Stimulated activated CD4-positive, alpha-beta T cell treated with anti-CD3 and anti-CD28 coated beads, Interleukin-2, amount 100 ng/mL, for 24 hours (primary cell): ENCODE measurements at regions not wholly inside any gene's neighbourhood (a gene's known extent, or its start where the extent isn't known, plus 50 kb on each side); places are given as distances from the start of the nearest gene placed in this dataset.

Experiments used
- DNase-seq, 2 donors: peaks; one replicate each; pipeline ENCODE4 v3.0.0-alpha.2; 2020

- DNase-seq: no peak
Measured at GRCh38 chr20:4069751-4070150, 54.4 kb upstream of the RNF24 start.

- DNase-seq: no peak
Measured at GRCh38 chr20:4068708-4069107, 53.4 kb upstream of the RNF24 start.

DNA sequence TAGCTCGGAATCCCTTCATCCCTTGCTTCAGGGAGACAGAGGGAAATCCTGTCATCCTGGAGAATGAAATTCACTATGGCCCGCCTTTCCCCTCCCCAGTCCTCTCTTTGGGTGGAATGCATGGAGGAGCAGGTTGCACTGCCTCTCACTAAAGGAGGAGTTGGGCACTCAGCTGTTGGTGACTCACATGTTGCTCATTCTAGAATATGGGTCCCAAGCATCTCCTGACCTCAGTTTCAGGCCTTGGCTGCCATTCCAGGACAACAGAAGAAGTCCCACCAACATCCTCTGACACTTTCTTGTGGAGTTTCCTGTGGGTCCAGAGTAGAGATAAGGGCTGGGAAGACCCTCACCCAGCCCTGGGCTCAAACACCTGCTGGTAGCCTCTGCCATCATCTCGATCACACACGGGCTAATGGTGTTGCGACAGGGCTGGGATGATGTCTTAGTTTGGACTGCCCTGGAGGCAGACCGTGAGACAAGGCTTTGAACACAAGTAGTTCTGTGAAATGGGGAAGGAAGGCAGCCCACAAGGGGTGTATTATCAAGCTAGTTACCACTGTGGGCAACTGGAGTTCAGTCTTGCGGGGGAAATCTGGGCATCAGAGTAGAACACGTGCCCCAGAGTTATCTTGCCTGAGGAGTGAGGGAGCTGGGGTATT, 52.4 kb upstream of the RNF24 start:
- no peak for DNase-seq

- no peak for DNase-seq
Measured at GRCh38 chr20:4066551-4066950, 51.2 kb upstream of the RNF24 start.

- DNase-seq: no peak
Measured at GRCh38 chr20:4065391-4065844, 50.1 kb upstream of the RNF24 start.
